Stimulated activated CD4-positive, alpha-beta T cell treated with anti-CD3 and anti-CD28 coated beads, Interleukin-1b, Interleukin-23, amount 100 ng/mL, for 4 hours (primary cell): ENCODE measurements at regions not wholly inside any gene's neighbourhood (a gene's known extent, or its start where the extent isn't known, plus 50 kb on each side); places are given as distances from the start of the nearest gene placed in this dataset.
"Not testable (repeated sequence)": the region's sequence is repeated elsewhere in the genome, so short reads cannot be mapped to it uniquely, and the experiment has no call there.

Experiments
- DNase-seq, 2 donors: peaks; one replicate each; pipeline ENCODE4 v3.0.0-alpha.2; 2020; ENCODE audit warnings: low read depth in 2 of 2

- no peak for DNase-seq
Measured at GRCh38 chr7:68014031-68014736, 1017.6 kb downstream of the TYW1 start.

GRCh38 chr7:68015122-68015977, 1018.7 kb downstream of the TYW1 start:
- no peak for DNase-seq

DNA sequence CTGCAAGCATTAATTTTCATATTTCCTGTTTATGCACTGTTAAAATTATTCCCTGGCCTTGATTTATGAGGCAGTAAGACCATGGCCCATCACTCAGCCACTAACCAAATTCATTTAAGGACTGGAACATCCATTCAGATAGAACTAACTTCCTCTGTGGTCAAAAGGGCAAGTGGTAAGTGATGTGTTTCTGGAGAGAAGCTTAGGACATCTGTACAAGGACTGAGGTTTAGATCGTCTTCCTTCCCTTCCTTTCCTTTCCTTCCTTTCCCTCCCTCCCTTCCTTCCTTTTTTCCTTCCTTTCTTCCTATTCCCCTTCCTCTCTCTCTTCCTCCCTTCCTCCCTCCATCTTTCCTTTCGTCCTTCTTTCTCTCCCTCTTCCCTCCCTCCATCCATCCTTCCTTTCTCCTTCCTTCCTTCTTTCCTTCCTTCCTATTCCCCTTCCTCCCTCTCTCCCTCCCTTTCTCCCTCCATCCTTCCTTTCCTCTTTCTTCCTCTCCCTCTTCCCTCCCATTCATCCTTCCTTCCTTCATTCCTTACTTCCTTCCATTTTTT, 1019.4 kb downstream of the TYW1 start:
- no peak for DNase-seq

DNA sequence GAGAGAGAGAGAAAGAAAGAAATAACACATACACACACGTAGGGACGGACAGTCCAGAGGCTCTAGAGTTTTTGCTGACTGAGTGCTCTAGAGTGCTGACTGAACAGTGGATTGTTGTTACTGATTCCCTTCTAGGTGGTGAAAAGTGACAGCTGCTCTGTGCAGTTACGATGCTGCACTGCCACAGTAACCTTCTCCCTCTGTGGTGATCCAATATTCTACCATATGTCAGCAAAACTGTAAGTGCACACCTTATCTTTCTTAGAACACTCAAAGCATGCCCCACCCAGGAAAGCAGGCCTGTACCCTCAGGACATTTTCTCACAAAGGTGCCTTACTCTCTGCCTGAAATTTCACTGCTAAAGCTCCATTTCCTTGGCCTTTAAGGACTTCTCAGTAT, 1023.5 kb downstream of the TYW1 start:
- DNase-seq: no peak

DNA sequence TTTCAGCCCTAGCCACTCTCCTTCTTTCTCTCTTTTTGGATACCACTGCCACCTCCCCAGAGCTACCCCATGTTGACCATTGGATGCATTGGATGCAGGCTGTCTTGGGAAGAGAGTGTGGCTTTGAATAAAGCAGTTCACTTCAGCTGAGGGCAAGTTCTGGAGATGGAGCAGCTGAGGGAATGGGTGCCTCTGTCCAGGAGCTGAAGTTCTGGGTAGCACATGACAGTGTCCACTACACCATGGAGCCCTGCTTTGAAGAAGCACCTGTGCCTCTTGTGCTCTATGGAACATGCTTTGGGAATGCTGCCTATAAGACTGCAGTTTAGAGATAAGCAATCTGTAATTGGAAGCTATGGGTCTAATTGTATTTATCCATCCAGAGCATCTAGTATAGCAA, 1028.7 kb downstream of the TYW1 start:
- DNase-seq: no peak

DNA sequence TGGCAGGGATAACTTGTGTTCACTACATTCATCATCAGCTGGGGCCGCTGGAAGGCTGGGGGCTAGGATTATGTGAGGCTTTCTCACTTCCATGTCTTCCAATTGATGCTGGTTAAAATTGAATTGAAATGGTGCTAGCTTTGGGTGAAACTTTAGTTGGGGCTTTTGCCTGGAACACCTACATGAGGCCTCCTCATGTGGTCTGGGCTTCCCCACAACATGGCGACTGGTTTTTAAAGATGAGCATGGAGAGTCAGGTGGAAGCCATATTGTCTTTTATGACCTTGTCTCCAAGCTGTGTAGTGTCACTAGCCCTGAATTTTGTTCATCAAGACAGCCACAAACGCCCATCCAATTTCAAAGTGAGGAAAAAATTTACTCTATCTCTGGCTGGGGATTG, 1033.9 kb downstream of the TYW1 start:
- no peak for DNase-seq

DNA sequence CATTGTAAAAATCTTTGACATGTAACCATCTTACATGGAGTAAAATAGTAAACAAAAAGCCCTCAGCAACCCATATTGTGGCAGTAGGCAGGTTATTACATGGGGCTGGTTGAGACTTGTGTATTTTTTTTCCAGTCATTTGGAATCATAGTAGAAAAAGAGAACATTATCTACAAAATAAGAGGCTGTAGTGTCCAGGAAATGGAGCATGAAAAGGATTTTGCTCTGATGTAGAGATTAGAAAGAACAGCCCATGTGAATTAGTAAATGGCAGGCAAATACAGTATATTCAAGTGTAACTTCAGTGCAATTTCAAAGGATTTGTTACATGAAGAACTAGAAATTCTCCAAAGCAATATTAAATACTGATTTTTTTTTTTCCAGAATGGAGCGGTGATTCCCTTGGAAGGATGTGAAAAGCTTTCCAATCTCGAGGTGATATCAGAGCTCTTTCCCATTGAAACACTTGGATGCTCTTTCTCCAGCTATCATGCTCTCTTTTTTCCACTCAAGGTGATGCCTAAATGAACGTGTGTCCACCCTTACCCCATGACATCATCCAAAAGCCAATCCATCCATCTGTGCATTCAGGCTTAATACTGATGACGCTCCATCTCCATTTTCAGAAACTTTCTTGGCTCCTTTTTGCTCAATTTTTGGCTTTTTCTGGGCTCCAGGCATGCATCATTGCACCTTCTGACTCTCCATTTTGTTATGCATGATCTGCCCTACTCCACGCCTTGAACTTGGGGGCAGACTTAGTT, 1034.7 kb downstream of the TYW1 start:
- DNase-seq: no peak

DNA sequence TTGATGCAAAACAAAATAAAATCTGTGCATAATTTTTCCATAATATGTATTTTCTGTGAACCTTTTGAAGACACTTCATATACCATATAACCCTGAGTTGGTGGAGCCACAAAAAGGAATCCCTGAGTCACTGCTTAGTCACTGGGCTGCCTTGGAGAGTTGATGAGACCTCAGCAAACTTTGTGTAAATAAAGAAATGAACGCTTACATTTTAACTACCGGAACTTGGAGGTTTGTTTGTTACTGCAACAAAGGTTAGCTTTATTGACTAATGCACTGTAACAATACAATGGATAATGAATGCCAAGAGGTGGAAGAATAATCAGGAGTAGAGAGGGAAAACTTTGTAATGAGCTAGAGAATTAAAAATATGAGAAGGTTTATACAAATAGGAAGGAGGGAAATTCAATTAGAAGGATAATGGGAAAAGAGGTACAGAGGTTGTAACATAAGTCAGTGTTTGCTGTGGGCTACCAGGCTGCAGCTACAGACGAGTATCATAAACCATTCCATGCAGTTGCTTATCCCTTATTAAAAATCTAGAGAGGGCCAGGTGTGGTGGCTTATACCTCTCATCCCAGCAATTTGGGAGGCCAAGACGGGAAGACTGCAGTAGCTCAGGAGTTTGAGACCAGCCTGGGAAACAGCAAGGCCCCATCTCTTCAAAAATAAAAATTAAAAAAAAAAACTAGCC, 1042.1 kb downstream of the TYW1 start:
- DNase-seq: no peak

- no peak for DNase-seq
Measured at GRCh38 chr7:68041554-68041953, 1044.9 kb downstream of the TYW1 start.

DNA sequence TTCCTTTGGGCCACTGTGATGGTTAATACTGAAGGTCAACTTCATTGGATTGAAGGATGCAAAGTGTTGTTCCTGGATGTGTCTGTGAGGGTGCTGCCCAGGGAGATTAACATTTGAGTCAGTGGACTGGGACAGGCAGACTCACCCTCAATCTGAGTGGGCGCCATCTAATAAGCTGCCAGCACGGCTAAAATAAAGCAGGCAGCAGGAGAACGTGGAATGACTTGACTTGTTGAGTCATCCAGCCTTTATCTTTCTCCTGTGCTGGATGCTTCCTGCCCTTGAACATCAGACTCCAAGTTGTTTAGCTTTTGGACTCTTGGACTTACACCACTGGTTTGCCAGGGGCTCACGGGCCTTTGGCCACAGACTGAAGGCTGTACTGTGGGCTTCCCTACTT, 1046.9 kb downstream of the TYW1 start:
- no peak for DNase-seq

DNA sequence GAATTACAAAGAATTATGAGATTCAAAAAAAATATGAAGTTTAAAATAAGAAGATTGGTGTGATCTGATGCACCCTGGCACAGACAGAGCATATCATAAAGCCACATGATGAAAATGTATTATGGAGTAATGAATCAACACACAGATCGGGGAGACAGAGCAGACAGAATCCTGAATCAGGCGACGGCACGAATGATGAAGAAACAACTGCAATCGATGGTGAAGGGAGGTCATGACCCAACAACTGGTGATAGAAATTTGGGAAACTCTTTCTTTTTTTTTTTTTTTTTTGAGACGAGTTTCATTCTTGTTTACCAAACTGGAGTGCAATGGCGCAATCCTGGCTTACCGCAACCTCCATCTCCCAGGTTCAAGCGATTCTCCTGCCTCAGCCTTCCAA, 1054.0 kb downstream of the TYW1 start:
- DNase-seq: no peak

GRCh38 chr7:68058014-68058413, 1061.4 kb downstream of the TYW1 start:
- DNase-seq: no peak

DNA sequence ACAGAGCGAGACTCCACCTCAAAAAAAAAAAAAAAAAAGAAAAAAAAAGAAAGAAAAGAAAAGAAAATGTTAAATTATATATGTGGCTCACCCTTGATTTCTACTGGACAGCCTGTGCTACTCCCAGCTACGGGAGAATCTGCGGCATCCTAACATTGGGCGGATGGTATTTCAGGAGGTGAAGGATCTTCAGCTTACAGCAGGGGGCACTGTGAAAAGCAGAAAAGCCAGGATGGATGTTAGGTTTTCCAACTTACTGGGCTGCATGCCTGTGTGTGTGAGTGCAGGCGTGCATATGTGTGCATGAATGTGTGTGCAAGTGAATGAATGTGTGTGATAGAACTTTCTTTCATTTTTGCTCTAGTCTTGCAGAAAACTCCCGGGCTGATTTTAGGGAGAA, 1066.5 kb downstream of the TYW1 start:
- no peak for DNase-seq

DNA sequence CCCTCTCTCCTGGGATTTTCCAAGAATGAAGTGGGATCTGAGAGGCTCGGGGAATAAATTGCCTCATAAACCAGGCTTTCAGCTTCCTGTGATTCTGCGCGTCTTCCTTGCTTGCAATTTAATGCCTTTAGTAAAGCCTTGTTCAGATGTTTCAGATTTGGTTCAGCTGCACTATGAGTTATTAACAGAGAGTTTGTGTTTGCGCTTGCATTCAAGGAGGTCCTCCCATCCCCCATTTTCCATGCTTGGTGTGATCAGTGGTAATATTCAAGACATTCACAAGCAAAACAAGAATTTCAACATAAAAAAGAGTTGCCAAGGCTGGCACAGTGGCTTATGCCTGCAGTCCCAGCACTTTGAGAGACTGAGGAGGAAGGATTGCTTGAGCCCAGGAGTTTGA, 1068.9 kb downstream of the TYW1 start:
- no peak for DNase-seq

DNA sequence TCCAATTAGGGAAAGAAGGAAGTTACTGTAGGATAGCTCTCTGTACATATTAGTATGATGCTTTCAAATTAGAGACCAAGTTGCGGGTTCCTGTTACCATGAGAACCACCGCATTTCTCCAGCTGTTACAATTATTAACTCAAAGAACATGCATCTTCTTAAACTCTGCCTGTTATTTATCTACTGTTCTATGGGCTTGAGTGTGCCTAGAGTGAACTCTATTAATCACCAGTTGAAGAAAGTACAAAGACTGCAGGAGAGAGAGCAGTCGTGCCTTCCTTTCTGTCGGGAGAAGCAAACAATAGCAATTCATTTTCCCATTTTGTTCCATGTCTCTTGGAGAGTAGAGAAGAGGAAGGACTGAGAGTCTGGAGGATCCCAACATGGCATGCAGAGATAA, 1071.2 kb downstream of the TYW1 start:
- no peak for DNase-seq

DNA sequence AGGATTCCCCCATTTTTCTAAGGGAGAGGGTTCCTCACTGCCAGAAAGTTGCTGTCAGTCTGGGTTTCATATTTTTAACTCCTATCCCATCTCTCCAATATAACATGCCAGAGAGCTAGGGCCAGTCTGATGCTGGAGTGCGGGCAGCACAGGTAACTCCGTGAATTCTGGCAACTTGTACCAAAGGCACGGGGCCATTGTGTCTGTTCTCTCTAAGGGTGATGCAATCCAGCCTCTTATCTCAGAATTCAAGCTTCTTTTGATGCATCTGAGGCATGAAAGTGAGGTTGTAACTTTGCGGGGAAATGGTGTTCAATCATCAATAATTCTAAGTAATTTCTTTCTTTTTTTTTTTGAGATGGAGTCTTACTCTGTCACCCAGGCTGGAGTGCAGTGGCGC, 1074.4 kb downstream of the TYW1 start:
- no peak for DNase-seq

DNA sequence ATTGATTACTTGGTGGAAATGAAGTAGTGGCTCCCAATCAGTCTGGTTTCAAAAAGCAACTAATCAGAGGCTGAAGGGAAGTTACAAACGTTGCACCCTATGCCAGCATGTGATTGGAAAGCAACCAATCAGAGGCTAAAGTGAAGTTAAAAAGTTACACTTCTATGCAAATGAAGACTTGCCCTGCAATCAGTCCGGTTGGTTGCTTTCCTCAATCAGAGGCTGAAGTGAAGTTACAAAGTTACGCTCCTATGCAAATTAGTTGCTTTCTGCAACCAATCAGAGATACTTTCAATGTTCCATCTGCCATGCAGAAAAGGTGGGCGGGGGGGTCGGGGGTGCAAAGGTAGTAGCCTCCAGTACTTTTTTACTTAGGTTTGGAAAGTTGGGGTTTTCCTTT, 1077.1 kb downstream of the TYW1 start:
- DNase-seq: no peak

GRCh38 chr7:68074242-68074641, 1077.6 kb downstream of the TYW1 start:
- no peak for DNase-seq

GRCh38 chr7:68078157-68078710, 1081.6 kb downstream of the TYW1 start:
- DNase-seq: no peak

DNA sequence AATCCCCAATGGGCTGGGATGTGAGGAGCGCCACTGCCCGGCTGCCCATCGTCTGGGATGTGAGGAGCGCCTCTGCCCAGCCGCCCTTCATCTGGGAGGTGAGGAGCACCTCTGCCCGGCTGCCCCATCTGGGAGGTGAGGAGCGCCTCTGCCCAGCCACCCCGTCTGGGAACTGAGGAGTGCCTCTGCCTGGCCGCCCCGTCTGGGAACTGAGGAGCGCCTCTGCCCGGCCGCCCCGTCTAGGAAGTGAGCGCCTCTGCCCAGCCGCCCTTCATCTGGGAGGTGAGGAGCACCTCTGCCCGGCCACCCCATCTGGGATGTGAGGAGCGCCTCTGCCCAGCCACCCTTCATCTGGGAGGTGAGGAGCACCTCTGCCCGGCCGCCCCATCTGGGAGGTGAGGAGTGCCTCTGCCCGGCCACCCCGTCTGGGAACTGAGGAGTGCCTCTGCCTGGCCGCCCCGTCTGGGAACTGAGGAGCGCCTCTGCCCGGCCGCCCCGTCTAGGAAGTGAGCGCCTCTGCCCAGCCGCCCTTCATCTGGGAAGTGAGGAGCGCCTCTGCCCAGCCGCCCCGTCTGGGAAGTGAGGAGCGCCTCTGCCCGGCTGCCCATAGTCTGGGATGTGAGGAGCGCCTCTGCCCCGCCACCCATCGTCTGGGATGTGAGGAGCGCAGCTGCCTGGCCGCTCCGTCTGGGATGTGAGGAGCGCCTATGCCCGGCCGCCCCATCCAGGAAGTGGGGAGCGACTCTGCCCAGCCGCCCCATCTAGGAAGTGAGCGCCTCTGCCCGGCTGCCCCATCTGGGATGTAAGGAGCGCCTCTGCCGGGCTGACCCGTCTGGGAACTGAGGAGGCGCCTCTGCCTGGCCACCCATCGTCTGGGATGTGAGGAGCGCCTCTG, 1085.7 kb downstream of the TYW1 start:
- DNase-seq: not testable (repeated sequence)
